Left kidney (tissue), 1 donor: ENCODE measurements at regions not wholly inside any gene's neighbourhood (a gene's known extent, or its start where the extent isn't known, plus 50 kb on each side); places are given as distances from the start of the nearest gene placed in this dataset.
"Not testable (repeated sequence)": the region's sequence is repeated elsewhere in the genome, so short reads cannot be mapped to it uniquely, and the experiment has no call there.

Source experiments
- DNase-seq: peaks from one replicate; pipeline ENCODE4 v3.0.0-alpha.2; 2013

GRCh38 chr14:22491683-22492621, 97.1 kb downstream of the DAD1 start:
- no peak for DNase-seq

GRCh38 chr14:22491053-22491452, 98.0 kb downstream of the DAD1 start:
- DNase-seq: not testable (repeated sequence)

- no peak for DNase-seq
Measured at GRCh38 chr14:22489957-22490950, 98.8 kb downstream of the DAD1 start.

- DNase-seq: no peak
Measured at GRCh38 chr14:22489244-22489545, 99.8 kb downstream of the DAD1 start.

DNA sequence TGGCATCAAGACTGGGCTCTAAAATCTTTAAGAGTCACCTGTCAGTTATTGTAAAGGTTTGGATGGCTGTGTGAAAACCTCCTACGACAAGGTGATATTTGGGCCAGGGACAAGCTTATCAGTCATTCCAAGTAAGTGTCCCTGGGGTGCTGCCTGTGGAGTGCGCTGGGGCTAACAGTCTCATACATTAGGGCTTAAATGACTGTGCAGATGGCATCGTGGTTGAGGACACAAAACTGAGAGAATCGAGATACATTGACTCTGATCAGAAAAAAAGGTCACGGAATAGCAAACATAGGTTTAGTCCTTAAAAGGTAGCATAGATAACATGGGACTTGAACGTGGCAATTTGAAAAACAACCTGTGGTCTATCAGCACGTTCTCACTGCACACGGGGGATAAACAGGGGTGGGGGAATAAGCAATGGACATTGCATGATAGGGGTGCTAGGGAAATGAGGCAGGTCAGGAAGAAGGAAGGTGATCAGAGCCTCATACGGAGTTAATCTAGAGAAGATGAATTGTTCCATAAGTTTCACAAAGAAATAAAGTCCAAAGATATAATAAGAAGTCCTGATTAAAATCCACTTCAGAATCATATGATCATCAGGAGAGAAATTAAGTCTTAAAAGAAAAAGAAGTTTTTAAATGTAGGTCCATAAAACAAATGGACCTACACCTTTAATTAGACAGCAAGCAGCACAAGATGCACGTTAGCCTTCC, 100.3 kb downstream of the DAD1 start:
- no peak for DNase-seq

DNA sequence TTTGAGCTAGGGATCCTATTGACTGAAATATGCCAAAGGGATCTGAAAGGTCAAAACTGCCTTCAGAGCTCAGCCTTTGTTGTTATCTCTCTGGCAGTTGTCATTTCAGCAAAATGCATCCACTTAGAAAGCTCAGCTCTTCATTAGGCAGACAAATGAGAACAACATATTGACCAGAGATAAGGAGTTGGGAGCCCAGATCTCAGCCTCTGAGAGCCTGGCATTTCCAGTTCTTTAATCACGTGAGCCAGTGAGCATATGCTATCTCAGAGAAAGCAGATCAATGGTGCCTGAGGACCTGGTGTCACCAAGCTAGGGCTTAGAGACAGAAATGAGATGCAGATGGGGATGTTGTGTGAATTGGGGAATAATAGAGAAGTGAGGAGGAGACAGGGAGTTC, 101.1 kb downstream of the DAD1 start:
- DNase-seq: no peak

GRCh38 chr14:22487401-22487800, 101.6 kb downstream of the DAD1 start:
- no peak for DNase-seq

DNA sequence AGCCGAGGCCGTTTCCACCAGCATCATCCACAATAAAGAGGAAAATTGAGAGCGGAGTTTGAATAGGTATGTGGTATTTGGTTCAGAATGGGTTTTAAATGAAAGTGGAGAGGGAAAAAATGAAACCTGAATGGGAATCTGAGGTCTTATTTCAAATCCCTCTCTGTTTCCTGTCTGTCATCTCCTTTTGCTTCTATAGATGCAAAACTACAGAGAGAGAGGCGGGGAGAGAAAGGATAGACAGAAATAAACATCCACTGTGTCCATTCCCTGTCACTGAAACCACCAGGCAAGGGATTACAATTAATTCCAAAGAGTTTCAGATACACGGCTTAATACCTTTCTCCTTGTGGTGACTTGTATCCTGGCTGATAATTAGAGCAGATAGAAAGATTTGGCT, 102.3 kb downstream of the DAD1 start:
- no peak for DNase-seq

DNA sequence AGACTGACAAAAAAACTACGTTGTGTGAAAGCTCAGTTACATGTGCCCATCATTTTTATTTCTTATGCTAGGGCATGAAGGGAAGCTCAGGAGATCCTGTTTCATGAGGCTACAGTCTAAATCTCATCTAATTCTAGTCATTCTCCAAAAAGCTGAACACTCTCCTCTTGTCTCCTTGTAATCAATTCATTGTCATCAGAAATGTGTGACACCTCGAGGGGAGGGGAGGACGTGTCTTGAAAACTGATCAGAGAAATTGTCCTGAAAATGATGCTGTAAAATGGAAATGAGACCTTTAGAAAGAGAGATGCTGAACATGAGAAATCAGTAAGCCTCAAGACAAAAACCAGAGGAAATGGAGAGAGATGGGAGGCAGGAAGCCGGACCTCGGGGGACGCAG, 103.4 kb downstream of the DAD1 start:
- DNase-seq: no peak

DNA sequence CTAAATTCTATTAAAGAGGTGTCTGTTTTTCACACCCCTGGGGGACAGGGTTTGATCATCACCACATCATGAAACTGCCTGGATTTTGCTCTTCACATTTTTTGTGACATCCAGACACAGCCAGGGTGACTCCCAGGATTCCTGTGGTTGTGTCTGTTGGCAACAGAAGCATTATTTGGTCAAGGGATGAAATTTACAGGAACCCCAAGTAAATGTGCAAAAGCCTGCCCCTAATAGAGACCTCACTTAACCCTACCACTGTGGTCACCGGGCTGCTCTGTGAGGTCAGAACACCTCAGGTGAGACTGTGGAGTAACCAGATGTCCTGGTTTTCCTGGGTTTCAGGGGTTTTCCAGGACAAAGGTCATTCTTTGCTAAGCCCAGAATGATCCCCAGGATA, 103.8 kb downstream of the DAD1 start:
- DNase-seq: no peak

DNA sequence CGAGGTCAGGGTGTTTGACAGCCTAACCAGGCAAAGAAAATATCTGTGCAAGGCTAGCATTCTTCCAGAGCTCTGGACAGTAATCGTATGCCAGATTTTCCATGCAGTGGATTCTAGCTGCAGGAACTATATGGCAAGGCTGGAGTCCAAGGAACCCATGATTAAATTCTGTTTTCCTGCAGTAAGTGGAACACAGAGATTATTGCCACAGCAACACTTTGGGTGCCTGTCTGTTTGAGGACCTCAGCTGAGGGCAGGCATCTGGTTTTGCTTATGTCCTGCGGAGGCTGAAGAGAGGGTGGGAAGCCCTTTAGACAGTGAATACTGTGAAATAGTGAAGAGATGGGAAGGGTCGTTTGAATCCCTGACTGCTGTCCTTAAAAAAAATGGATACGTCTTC, 104.4 kb downstream of the DAD1 start:
- no peak for DNase-seq

GRCh38 chr14:22483863-22484593, 105.0 kb downstream of the DAD1 start:
- no peak for DNase-seq

- DNase-seq: no peak
Measured at GRCh38 chr14:22482782-22483553, 106.1 kb downstream of the DAD1 start.

DNA sequence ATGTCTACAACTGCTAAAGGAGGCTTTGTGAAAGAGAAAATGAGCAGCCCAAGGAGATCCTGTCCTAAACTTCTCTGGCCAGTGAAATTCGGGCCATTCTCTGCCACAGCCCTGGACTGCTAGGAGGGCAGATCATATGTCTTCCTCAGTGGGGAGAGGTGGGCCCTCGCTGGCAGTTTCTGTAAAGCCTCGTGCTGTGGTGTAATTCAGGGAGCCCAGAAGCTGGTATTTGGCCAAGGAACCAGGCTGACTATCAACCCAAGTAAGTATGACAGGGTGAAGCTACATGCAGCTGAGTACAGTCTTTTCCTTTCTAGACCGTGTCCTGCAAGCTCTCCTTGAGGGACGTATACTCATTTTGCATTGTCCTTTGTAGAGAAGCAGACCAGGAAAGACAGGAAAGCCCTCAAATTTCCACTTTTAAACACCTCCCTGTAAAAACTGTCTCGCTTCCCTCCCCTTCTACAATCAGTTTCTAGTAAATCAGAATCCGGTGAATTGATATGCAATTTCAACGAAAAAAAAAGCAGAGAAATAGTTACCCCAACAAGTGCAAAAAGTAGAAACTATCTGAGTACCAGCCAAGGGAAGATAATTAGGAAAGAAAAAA, 106.8 kb downstream of the DAD1 start:
- no peak for DNase-seq

DNA sequence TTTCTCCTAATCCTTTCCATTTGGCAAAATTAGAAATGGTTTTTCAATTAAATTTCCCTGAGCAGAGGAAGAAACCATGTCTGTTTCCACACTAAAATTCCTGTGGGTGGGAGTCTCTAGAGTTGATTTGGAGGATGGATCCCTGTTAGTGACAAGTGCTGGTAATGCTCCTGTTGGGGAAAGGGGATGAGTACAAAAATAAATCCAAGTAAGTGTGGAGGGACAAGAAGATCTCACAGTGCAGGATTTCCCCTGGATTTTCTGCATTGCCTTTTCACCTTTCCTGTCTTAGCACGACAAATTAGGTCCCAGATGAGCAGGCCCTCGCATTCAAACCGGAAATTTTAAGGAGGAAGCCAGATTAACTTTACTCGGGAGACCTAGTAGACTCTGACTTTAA, 107.5 kb downstream of the DAD1 start:
- DNase-seq: no peak

GRCh38 chr14:22479776-22480464, 109.1 kb downstream of the DAD1 start:
- no peak for DNase-seq

DNA sequence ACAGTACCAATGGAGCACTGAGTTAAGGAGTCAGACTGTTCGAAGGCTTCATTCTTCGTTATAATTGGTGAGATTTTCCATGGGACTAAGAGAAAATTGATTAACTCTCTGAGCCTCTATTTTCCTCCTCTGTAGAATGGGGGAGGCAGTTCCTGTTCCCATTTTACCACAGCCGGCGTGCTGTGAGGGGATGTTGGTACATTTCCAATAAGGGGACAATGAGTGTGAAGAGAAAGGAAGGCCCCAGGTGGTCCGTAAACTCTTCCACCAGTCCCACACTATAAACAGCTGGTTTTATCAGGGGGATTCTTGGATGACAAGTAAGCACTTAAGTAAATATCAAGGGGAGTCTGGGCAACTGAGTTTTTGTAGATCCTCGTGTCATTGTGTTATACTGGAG, 109.9 kb downstream of the DAD1 start:
- no peak for DNase-seq

GRCh38 chr14:22478670-22479069, 110.4 kb downstream of the DAD1 start:
- DNase-seq: peak; percentile 47

GRCh38 chr14:22478247-22478646, 110.8 kb downstream of the DAD1 start:
- DNase-seq: no peak
